GM18870 (cell line): ENCODE measurements at regions not wholly inside any gene's neighbourhood (a gene's known extent, or its start where the extent isn't known, plus 50 kb on each side); places are given as distances from the start of the nearest gene placed in this dataset.
"Not testable (repeated sequence)": the region's sequence is repeated elsewhere in the genome, so short reads cannot be mapped to it uniquely, and the experiment has no call there.

Experiments
- ATAC-seq: cut with Tn5 transposase; IDR thresholded peaks from one replicate; pipeline ENCODE4 v1.9.1; 2021; ENCODE audit warnings: moderate library complexity; ENCODE audit not compliant: unreplicated experiment

GRCh38 chrX:20718592-20719380 lies 452.1 kb upstream of the RPS6KA3 start:
- ATAC-seq = no peak

GRCh38 chrX:20715176-20715575 lies 448.5 kb upstream of the RPS6KA3 start:
- ATAC-seq = no peak

- no peak for ATAC-seq
These were observed 446.1 kb upstream of the RPS6KA3 start for GRCh38 chrX:20712811-20713210.

GRCh38 chrX:20711366-20711765 lies 444.7 kb upstream of the RPS6KA3 start:
- ATAC-seq = no peak

GRCh38 chrX:20693078-20693477 lies 426.4 kb upstream of the RPS6KA3 start:
- no peak for ATAC-seq

GRCh38 chrX:20686256-20686655 lies 419.5 kb upstream of the RPS6KA3 start:
- ATAC-seq = no peak

- ATAC-seq = no peak
These were observed 418.9 kb upstream of the RPS6KA3 start for GRCh38 chrX:20685652-20686051.

- ATAC-seq = no peak
These were observed 415.0 kb upstream of the RPS6KA3 start for GRCh38 chrX:20681683-20682082.

GRCh38 chrX:20680998-20681397 lies 414.3 kb upstream of the RPS6KA3 start:
- ATAC-seq = no peak

- no peak for ATAC-seq
These were observed 405.8 kb upstream of the RPS6KA3 start for GRCh38 chrX:20672476-20672875.

- ATAC-seq = not testable (repeated sequence)
These were observed 405.0 kb upstream of the RPS6KA3 start for GRCh38 chrX:20671746-20672145.

- ATAC-seq = no peak
These were observed 403.9 kb upstream of the RPS6KA3 start for GRCh38 chrX:20670611-20671010.

- ATAC-seq = no peak
These were observed 401.8 kb upstream of the RPS6KA3 start for GRCh38 chrX:20668550-20668949.

GRCh38 chrX:20666331-20666730 lies 399.6 kb upstream of the RPS6KA3 start:
- ATAC-seq = no peak

GRCh38 chrX:20665481-20665880 lies 398.8 kb upstream of the RPS6KA3 start:
- ATAC-seq = no peak

GRCh38 chrX:20664774-20665173 lies 398.1 kb upstream of the RPS6KA3 start:
- ATAC-seq = no peak

- no peak for ATAC-seq
These were observed 397.4 kb upstream of the RPS6KA3 start for GRCh38 chrX:20664131-20664530.

- ATAC-seq = no peak
These were observed 396.6 kb upstream of the RPS6KA3 start for GRCh38 chrX:20663336-20663735.

- ATAC-seq = no peak
These were observed 390.0 kb upstream of the RPS6KA3 start for GRCh38 chrX:20656721-20657120.

GRCh38 chrX:20654596-20655106 lies 387.9 kb upstream of the RPS6KA3 start:
- no peak for ATAC-seq

- no peak for ATAC-seq
These were observed 386.4 kb upstream of the RPS6KA3 start for GRCh38 chrX:20653070-20653469.

GRCh38 chrX:20641954-20642353 lies 375.2 kb upstream of the RPS6KA3 start:
- no peak for ATAC-seq

- ATAC-seq = no peak
These were observed 372.4 kb upstream of the RPS6KA3 start for GRCh38 chrX:20639115-20639514.
